ENCODE measurements at regions not wholly inside any gene's neighbourhood (a gene's known extent, or its start where the extent isn't known, plus 50 kb on each side); places are given as distances from the start of the nearest gene placed in this dataset.

- H3K27ac Mint-ChIP-seq (ENCODE audit: unreplicated experiment) = no peak overlapping the region
- intact Hi-C loops (cut with micrococcal nuclease; ENCODE audit: unreplicated experiment) = no loop called here
- no peaks in the 10 kb centered on the region for H3K9me3 Mint-ChIP-seq (ENCODE audit: low read depth, unreplicated experiment)
- no peak overlapping the region for H3K4me3 Mint-ChIP-seq (ENCODE audit: low read depth, unreplicated experiment)
- CTCF ChIA-PET = no interaction called here
- BruUV-seq (replicated peaks) = no TSS peak
- H3K36me3 Mint-ChIP-seq (ENCODE audit: insufficient read depth, unreplicated experiment) = no peaks in the 10 kb centered on the region
- no peak for TF ChIP-seq CTCF (IDR thresholded peaks at IDR 0.05; ENCODE audit: unreplicated experiment)
- H3K4me1 Mint-ChIP-seq (ENCODE audit: low read depth, unreplicated experiment) = peaks cover 9% of the 10 kb centered on the region
- H3K27me3 Mint-ChIP-seq (ENCODE audit: unreplicated experiment) = no peaks in the 10 kb centered on the region
- no peak for DNase-seq
These were observed 585.3 kb upstream of the BTBD3 start for GRCh38 chr20:11332381-11332780.

- no peak for DNase-seq
- H3K36me3 Mint-ChIP-seq (ENCODE audit: insufficient read depth, unreplicated experiment) = no peaks in the 10 kb centered on the region
- CTCF ChIA-PET = no interaction called here
- intact Hi-C loops (cut with micrococcal nuclease; ENCODE audit: unreplicated experiment) = no loop called here
- no peak for TF ChIP-seq CTCF (IDR thresholded peaks at IDR 0.05; ENCODE audit: unreplicated experiment)
- no peaks in the 10 kb centered on the region for H3K9me3 Mint-ChIP-seq (ENCODE audit: low read depth, unreplicated experiment)
- H3K4me3 Mint-ChIP-seq (ENCODE audit: low read depth, unreplicated experiment) = no peak overlapping the region
- BruUV-seq (replicated peaks) = no TSS peak
- H3K27me3 Mint-ChIP-seq (ENCODE audit: unreplicated experiment) = no peaks in the 10 kb centered on the region
- peaks cover 5% of the 10 kb centered on the region for H3K4me1 Mint-ChIP-seq (ENCODE audit: low read depth, unreplicated experiment)
- H3K27ac Mint-ChIP-seq (ENCODE audit: unreplicated experiment) = no peak overlapping the region
These were observed 584.1 kb upstream of the BTBD3 start for GRCh38 chr20:11333634-11334033.

GRCh38 chr20:11337361-11338130 lies 580.1 kb upstream of the BTBD3 start:
- Mint-ChIP-seq H3K27ac (ENCODE audit: unreplicated experiment) (no peak overlapping the region), H3K27me3 (ENCODE audit: unreplicated experiment) (no peaks in the 10 kb centered on the region), H3K9me3 (ENCODE audit: low read depth, unreplicated experiment) (no peaks in the 10 kb centered on the region), H3K4me3 (ENCODE audit: low read depth, unreplicated experiment) (no peak overlapping the region), H3K36me3 (ENCODE audit: insufficient read depth, unreplicated experiment) (no peaks in the 10 kb centered on the region), H3K4me1 (ENCODE audit: low read depth, unreplicated experiment) (no peaks in the 10 kb centered on the region)
- CTCF ChIA-PET = no interaction called here
- TF ChIP-seq CTCF (IDR thresholded peaks at IDR 0.05; ENCODE audit: unreplicated experiment) = no peak
- intact Hi-C loops (cut with micrococcal nuclease; ENCODE audit: unreplicated experiment) = no loop called here
- no TSS peak for BruUV-seq (replicated peaks)
- no peak for DNase-seq

GRCh38 chr20:11338496-11339306 lies 579.0 kb upstream of the BTBD3 start:
- H3K4me1 Mint-ChIP-seq (ENCODE audit: low read depth, unreplicated experiment) = no peaks in the 10 kb centered on the region
- CTCF ChIA-PET = no interaction called here
- DNase-seq = no peak
- H3K36me3 Mint-ChIP-seq (ENCODE audit: insufficient read depth, unreplicated experiment) = no peaks in the 10 kb centered on the region
- intact Hi-C loops (cut with micrococcal nuclease; ENCODE audit: unreplicated experiment) = no loop called here
- BruUV-seq (replicated peaks) = no TSS peak
- no peak for TF ChIP-seq CTCF (IDR thresholded peaks at IDR 0.05; ENCODE audit: unreplicated experiment)
- H3K4me3 Mint-ChIP-seq (ENCODE audit: low read depth, unreplicated experiment) = no peak overlapping the region
- H3K27me3 Mint-ChIP-seq (ENCODE audit: unreplicated experiment) = no peaks in the 10 kb centered on the region
- H3K27ac Mint-ChIP-seq (ENCODE audit: unreplicated experiment) = no peak overlapping the region
- no peaks in the 10 kb centered on the region for H3K9me3 Mint-ChIP-seq (ENCODE audit: low read depth, unreplicated experiment)

Measured in Calu3 (cell line).